ENCODE measurements at regions not wholly inside any gene's neighbourhood (a gene's known extent, or its start where the extent isn't known, plus 50 kb on each side); places are given as distances from the start of the nearest gene placed in this dataset.

GRCh38 chr15:93644595-93644994 lies 555.6 kb upstream of the RGMA start:
- Histone ChIP-seq H3K36me3 (no peaks in the 10 kb centered on the region), H3K27me3 (no peaks in the 10 kb centered on the region), H3K9me3 (no peaks in the 10 kb centered on the region), H3K4me1 (no peaks in the 10 kb centered on the region), H3K4me3 (no peak overlapping the region), H3K27ac (no peak overlapping the region)
- no peak for DNase-seq
- TF ChIP-seq POLR2A (IDR thresholded peaks at IDR 0.05), result no peak
- TF ChIP-seq CTCF (IDR thresholded peaks at IDR 0.05), result no peak

GRCh38 chr15:93640411-93640962 lies 551.5 kb upstream of the RGMA start:
- H3K9me3 ChIP-seq, result no peaks in the 10 kb centered on the region
- H3K36me3 ChIP-seq, result no peaks in the 10 kb centered on the region
- TF ChIP-seq CTCF (IDR thresholded peaks at IDR 0.05) (no peak), POLR2A (IDR thresholded peaks at IDR 0.05) (no peak)
- no peaks in the 10 kb centered on the region for H3K4me1 ChIP-seq
- DNase-seq, result no peak
- no peaks in the 10 kb centered on the region for H3K27me3 ChIP-seq
- H3K27ac ChIP-seq, result no peak overlapping the region
- no peak overlapping the region for H3K4me3 ChIP-seq

- Histone ChIP-seq H3K27ac (no peak overlapping the region), H3K36me3 (no peaks in the 10 kb centered on the region)
- DNase-seq, result no peak
Measured at GRCh38 chr15:93631958-93632618, 543.1 kb upstream of the RGMA start.

GRCh38 chr15:93619597-93619996 lies 530.6 kb upstream of the RGMA start:
- Histone ChIP-seq H3K4me1 (no peaks in the 10 kb centered on the region), H3K27ac (no peak overlapping the region), H3K27me3 (no peaks in the 10 kb centered on the region), H3K4me3 (no peak overlapping the region), H3K36me3 (no peaks in the 10 kb centered on the region), H3K9me3 (no peaks in the 10 kb centered on the region)
- DNase-seq, result no peak
- TF ChIP-seq POLR2A (IDR thresholded peaks at IDR 0.05), result no peak
- no peak for TF ChIP-seq CTCF (IDR thresholded peaks at IDR 0.05)

More at GRCh38 chr15:93631958-93632618, 543.1 kb upstream of the RGMA start:
- Histone ChIP-seq H3K27me3 (no peaks in the 10 kb centered on the region), H3K4me1 (no peaks in the 10 kb centered on the region), H3K9me3 (no peaks in the 10 kb centered on the region), H3K4me3 (no peak overlapping the region)
- TF ChIP-seq POLR2A (IDR thresholded peaks at IDR 0.05), result no peak
- no peak for TF ChIP-seq CTCF (IDR thresholded peaks at IDR 0.05)

- Histone ChIP-seq H3K27ac (no peak overlapping the region), H3K27me3 (no peaks in the 10 kb centered on the region), H3K36me3 (no peaks in the 10 kb centered on the region), H3K9me3 (no peaks in the 10 kb centered on the region), H3K4me3 (no peak overlapping the region), H3K4me1 (no peaks in the 10 kb centered on the region)
- TF ChIP-seq CTCF (IDR thresholded peaks at IDR 0.05) (no peak), POLR2A (IDR thresholded peaks at IDR 0.05) (no peak)
- no peak for DNase-seq
Measured at GRCh38 chr15:93617443-93617842, 528.4 kb upstream of the RGMA start.
